ENCODE measurements at regions not wholly inside any gene's neighbourhood (a gene's known extent, or its start where the extent isn't known, plus 50 kb on each side); places are given as distances from the start of the nearest gene placed in this dataset.

- intact Hi-C loops (cut with micrococcal nuclease) = no loop called here
- H3K27me3 ChIP-seq (ENCODE audit: control insufficient read depth in 2 of 2, insufficient read depth in 2 of 2, low read length in 2 of 2) = no peaks in the 10 kb centered on the region
- H3K4me3 Mint-ChIP-seq = peak overlapping the region in 1 of 2 donors; percentile 43
- no peak for TF ChIP-seq CTCF (IDR thresholded peaks at IDR 0.05)
- no peaks in the 10 kb centered on the region for H4K20me1 ChIP-seq (ENCODE audit: insufficient read depth, low read length)
- H3K36me3 Mint-ChIP-seq = peaks cover 3 to 7% of the 10 kb centered on the region in 2 donors
- peak; percentile 66 to 83 (median 77) for DNase-seq
- H3K9ac ChIP-seq (ENCODE audit: insufficient read depth, low read length, poor library complexity, severe bottlenecking) = no peak overlapping the region
- H3K36me3 ChIP-seq (replicated peaks in 1 of 2; ENCODE audit: control insufficient read depth in 1 of 2, insufficient read depth in 2 of 2, low read length in 2 of 2) = no peaks in the 10 kb centered on the region
- peak overlapping the region; percentile 22 for H3K4me2 ChIP-seq (replicated peaks; ENCODE audit: extremely low read depth, low read length, poor library complexity, severe bottlenecking)
- H3K27ac Mint-ChIP-seq = peak overlapping the region; percentile 70 to 92 (median 78)
- H3K4me3 ChIP-seq (replicated peaks in 1 of 3; ENCODE audit: low read depth in 2 of 3, low read length in 3 of 3) = peak overlapping the region in 1 of 3 experiments; percentile 3
- H3K9me3 Mint-ChIP-seq = peaks cover 0 to 7% (median 2%) of the 10 kb centered on the region in 7 donors
- no peaks in the 10 kb centered on the region for H3K9me3 ChIP-seq (replicated peaks in 1 of 2; ENCODE audit: control insufficient read depth in 1 of 2, insufficient read depth in 1 of 2, low read length in 2 of 2)
- peaks cover 0 to 2% (median 1%) of the 10 kb centered on the region in 3 donors for H3K27me3 Mint-ChIP-seq (ENCODE audit: low read depth in 3 of 3)
- WGBS (ENCODE audit: insufficient coverage) = 0% methylated on average over 1 of the region's 5 CpGs
- peak overlapping the region in 1 of 2 donors; percentile 62 for H3K27ac ChIP-seq (ENCODE audit: low read depth in 1 of 2, low read length in 2 of 2)
- H3K4me1 Mint-ChIP-seq = peaks cover 53% of the 10 kb centered on the region
- no peak overlapping the region for H2AFZ ChIP-seq (ENCODE audit: insufficient read depth, low read depth, low read length, poor library complexity, severe bottlenecking)
- peaks cover 46 to 47% of the 10 kb centered on the region in 2 donors for H3K4me1 ChIP-seq (ENCODE audit: control insufficient read depth in 1 of 2, insufficient read depth in 2 of 2, low read length in 2 of 2)
- no peaks in the 10 kb centered on the region for H3K79me2 ChIP-seq (ENCODE audit: insufficient read depth, low read length)
Observed at GRCh38 chr13:20337884-20338551, 105.9 kb upstream of the GJB6 start.

- DNase-seq = no peak
- peaks cover 0 to 7% (median 2%) of the 10 kb centered on the region in 7 donors for H3K9me3 Mint-ChIP-seq
- Histone ChIP-seq H3K27ac (ENCODE audit: low read depth in 1 of 2, low read length in 2 of 2) (no peak overlapping the region), H4K20me1 (ENCODE audit: insufficient read depth, low read length) (no peaks in the 10 kb centered on the region), H2AFZ (ENCODE audit: insufficient read depth, low read depth, low read length, poor library complexity, severe bottlenecking) (no peak overlapping the region), H3K27me3 (ENCODE audit: control insufficient read depth in 2 of 2, insufficient read depth in 2 of 2, low read length in 2 of 2) (no peaks in the 10 kb centered on the region), H3K9me3 (replicated peaks in 1 of 2; ENCODE audit: control insufficient read depth in 1 of 2, insufficient read depth in 1 of 2, low read length in 2 of 2) (no peaks in the 10 kb centered on the region), H3K4me2 (replicated peaks; ENCODE audit: extremely low read depth, low read length, poor library complexity, severe bottlenecking) (no peak overlapping the region), H3K4me1 (ENCODE audit: control insufficient read depth in 1 of 2, insufficient read depth in 2 of 2, low read length in 2 of 2) (peaks cover 47 to 57% of the 10 kb centered on the region in 2 donors), H3K9ac (ENCODE audit: insufficient read depth, low read length, poor library complexity, severe bottlenecking) (no peak overlapping the region), H3K79me2 (ENCODE audit: insufficient read depth, low read length) (no peaks in the 10 kb centered on the region), H3K4me3 (replicated peaks in 1 of 3; ENCODE audit: low read depth in 2 of 3, low read length in 3 of 3) (no peak overlapping the region), H3K36me3 (replicated peaks in 1 of 2; ENCODE audit: control insufficient read depth in 1 of 2, insufficient read depth in 2 of 2, low read length in 2 of 2) (no peaks in the 10 kb centered on the region)
- no CpG with 5 or more reads among the region's 4 CpGs for WGBS (ENCODE audit: insufficient coverage)
- H3K4me3 Mint-ChIP-seq = no peak overlapping the region
- H3K36me3 Mint-ChIP-seq = peaks cover 3 to 7% of the 10 kb centered on the region in 2 donors
- no peak for TF ChIP-seq CTCF (IDR thresholded peaks at IDR 0.05)
- H3K4me1 Mint-ChIP-seq = peaks cover 64% of the 10 kb centered on the region
- intact Hi-C loops (cut with micrococcal nuclease) = no loop called here
- peak overlapping the region in 3 of 7 donors; percentile 31 to 81 (median 63) for H3K27ac Mint-ChIP-seq
- peaks cover 0 to 1% (median 1%) of the 10 kb centered on the region in 3 donors for H3K27me3 Mint-ChIP-seq (ENCODE audit: low read depth in 3 of 3)
Observed at GRCh38 chr13:20336761-20337160, 104.6 kb upstream of the GJB6 start.

Data from CD14-positive monocyte (primary cell).